ENCODE measurements at regions not wholly inside any gene's neighbourhood (a gene's known extent, or its start where the extent isn't known, plus 50 kb on each side); places are given as distances from the start of the nearest gene placed in this dataset.
"Not testable (repeated sequence)": the region's sequence is repeated elsewhere in the genome, so short reads cannot be mapped to it uniquely, and the experiment has no call there.

- H3K36me3 ChIP-seq (ENCODE audit: control insufficient read depth in 2 of 2, insufficient read depth in 2 of 2, low read length in 1 of 2) = no peaks in the 10 kb centered on the region
- H3K9me3 ChIP-seq (ENCODE audit: control insufficient read depth in 2 of 2, insufficient read depth in 1 of 2, low read length in 1 of 2) = no peaks in the 10 kb centered on the region
- no peak overlapping the region for H3K4me3 ChIP-seq (ENCODE audit: low read length in 2 of 2)
- WGBS = 98% methylated on average over 5 of the region's 5 CpGs
- no peak for DNase-seq (ENCODE audit: low read depth in 6 of 9, low spot score in 9 of 9)
- no peaks in the 10 kb centered on the region for H3K4me1 ChIP-seq (ENCODE audit: control insufficient read depth in 2 of 2, insufficient read depth in 2 of 2, low read length in 2 of 2)
- no peak overlapping the region for H3K27ac ChIP-seq (ENCODE audit: low read depth in 1 of 2, low read length in 1 of 2)
- H3K27me3 ChIP-seq (ENCODE audit: control insufficient read depth in 2 of 2, insufficient read depth in 1 of 2, low read length in 1 of 2) = no peaks in the 10 kb centered on the region
These were observed 351.1 kb downstream of the KCNJ2 start for GRCh38 chr17:70520447-70520846.

- WGBS = 98% methylated on average over 4 of the region's 4 CpGs
- Histone ChIP-seq H3K27ac (ENCODE audit: low read depth in 1 of 2, low read length in 1 of 2) (no peak overlapping the region), H3K36me3 (ENCODE audit: control insufficient read depth in 2 of 2, insufficient read depth in 2 of 2, low read length in 1 of 2) (no peaks in the 10 kb centered on the region), H3K4me1 (ENCODE audit: control insufficient read depth in 2 of 2, insufficient read depth in 2 of 2, low read length in 2 of 2) (no peaks in the 10 kb centered on the region), H3K27me3 (ENCODE audit: control insufficient read depth in 2 of 2, insufficient read depth in 1 of 2, low read length in 1 of 2) (no peaks in the 10 kb centered on the region), H3K9me3 (ENCODE audit: control insufficient read depth in 2 of 2, insufficient read depth in 1 of 2, low read length in 1 of 2) (no peaks in the 10 kb centered on the region), H3K4me3 (ENCODE audit: low read length in 2 of 2) (no peak overlapping the region)
- no peak for DNase-seq (ENCODE audit: low read depth in 6 of 9, low spot score in 9 of 9)
These were observed 351.6 kb downstream of the KCNJ2 start for GRCh38 chr17:70520956-70521355.

GRCh38 chr17:70521821-70522256, 352.5 kb downstream of the KCNJ2 start:
- H3K27ac ChIP-seq (ENCODE audit: low read depth in 1 of 2, low read length in 1 of 2) = no peak overlapping the region
- WGBS = 21% methylated on average over 3 of the region's 3 CpGs

GRCh38 chr17:70523426-70523825, 354.1 kb downstream of the KCNJ2 start:
- no peaks in the 10 kb centered on the region for H3K27me3 ChIP-seq (ENCODE audit: control insufficient read depth in 2 of 2, insufficient read depth in 1 of 2, low read length in 1 of 2)
- no peaks in the 10 kb centered on the region for H3K9me3 ChIP-seq (ENCODE audit: control insufficient read depth in 2 of 2, insufficient read depth in 1 of 2, low read length in 1 of 2)
- DNase-seq (ENCODE audit: low read depth in 6 of 9, low spot score in 9 of 9) = no peak
- no peak overlapping the region for H3K27ac ChIP-seq (ENCODE audit: low read depth in 1 of 2, low read length in 1 of 2)
- no peaks in the 10 kb centered on the region for H3K36me3 ChIP-seq (ENCODE audit: control insufficient read depth in 2 of 2, insufficient read depth in 2 of 2, low read length in 1 of 2)
- H3K4me1 ChIP-seq (ENCODE audit: control insufficient read depth in 2 of 2, insufficient read depth in 2 of 2, low read length in 2 of 2) = no peaks in the 10 kb centered on the region
- 79% methylated on average over 4 of the region's 4 CpGs for WGBS
- no peak overlapping the region for H3K4me3 ChIP-seq (ENCODE audit: low read length in 2 of 2)

More at GRCh38 chr17:70521821-70522256, 352.5 kb downstream of the KCNJ2 start:
- Histone ChIP-seq H3K9me3 (ENCODE audit: control insufficient read depth in 2 of 2, insufficient read depth in 1 of 2, low read length in 1 of 2) (no peaks in the 10 kb centered on the region), H3K4me1 (ENCODE audit: control insufficient read depth in 2 of 2, insufficient read depth in 2 of 2, low read length in 2 of 2) (no peaks in the 10 kb centered on the region), H3K27me3 (ENCODE audit: control insufficient read depth in 2 of 2, insufficient read depth in 1 of 2, low read length in 1 of 2) (no peaks in the 10 kb centered on the region), H3K4me3 (ENCODE audit: low read length in 2 of 2) (no peak overlapping the region), H3K36me3 (ENCODE audit: control insufficient read depth in 2 of 2, insufficient read depth in 2 of 2, low read length in 1 of 2) (no peaks in the 10 kb centered on the region)
- DNase-seq (ENCODE audit: low read depth in 6 of 9, low spot score in 9 of 9) = no peak

- H3K27ac ChIP-seq (ENCODE audit: low read depth in 1 of 2, low read length in 1 of 2); H3K4me1 ChIP-seq (ENCODE audit: control insufficient read depth in 2 of 2, insufficient read depth in 2 of 2, low read length in 2 of 2); H3K4me3 ChIP-seq (ENCODE audit: low read length in 2 of 2); H3K9me3 ChIP-seq (ENCODE audit: control insufficient read depth in 2 of 2, insufficient read depth in 1 of 2, low read length in 1 of 2); H3K27me3 ChIP-seq (ENCODE audit: control insufficient read depth in 2 of 2, insufficient read depth in 1 of 2, low read length in 1 of 2); DNase-seq (ENCODE audit: low read depth in 6 of 9, low spot score in 9 of 9); H3K36me3 ChIP-seq (ENCODE audit: control insufficient read depth in 2 of 2, insufficient read depth in 2 of 2, low read length in 1 of 2): not testable (repeated sequence)
- WGBS = 97% methylated on average over 7 of the region's 7 CpGs
These were observed 355.7 kb downstream of the KCNJ2 start for GRCh38 chr17:70525035-70525434.

GRCh38 chr17:70525961-70526360, 356.6 kb downstream of the KCNJ2 start:
- WGBS = 95% methylated on average over 5 of the region's 5 CpGs
- H3K27me3 ChIP-seq (ENCODE audit: control insufficient read depth in 2 of 2, insufficient read depth in 1 of 2, low read length in 1 of 2) = no peaks in the 10 kb centered on the region
- H3K4me3 ChIP-seq (ENCODE audit: low read length in 2 of 2) = no peak overlapping the region
- H3K9me3 ChIP-seq (ENCODE audit: control insufficient read depth in 2 of 2, insufficient read depth in 1 of 2, low read length in 1 of 2) = no peaks in the 10 kb centered on the region
- no peak overlapping the region for H3K27ac ChIP-seq (ENCODE audit: low read depth in 1 of 2, low read length in 1 of 2)
- no peaks in the 10 kb centered on the region for H3K36me3 ChIP-seq (ENCODE audit: control insufficient read depth in 2 of 2, insufficient read depth in 2 of 2, low read length in 1 of 2)
- H3K4me1 ChIP-seq (ENCODE audit: control insufficient read depth in 2 of 2, insufficient read depth in 2 of 2, low read length in 2 of 2) = no peaks in the 10 kb centered on the region
- DNase-seq (ENCODE audit: low read depth in 6 of 9, low spot score in 9 of 9) = no peak

GRCh38 chr17:70527364-70527888, 358.1 kb downstream of the KCNJ2 start:
- WGBS = 24% methylated on average over 3 of the region's 3 CpGs
- DNase-seq (ENCODE audit: low read depth in 6 of 9, low spot score in 9 of 9) = no peak
- no peak overlapping the region for H3K4me3 ChIP-seq (ENCODE audit: low read length in 2 of 2)
- H3K4me1 ChIP-seq (ENCODE audit: control insufficient read depth in 2 of 2, insufficient read depth in 2 of 2, low read length in 2 of 2) = no peaks in the 10 kb centered on the region
- H3K27ac ChIP-seq (ENCODE audit: low read depth in 1 of 2, low read length in 1 of 2) = no peak overlapping the region
- H3K27me3 ChIP-seq (ENCODE audit: control insufficient read depth in 2 of 2, insufficient read depth in 1 of 2, low read length in 1 of 2) = no peaks in the 10 kb centered on the region
- H3K9me3 ChIP-seq (ENCODE audit: control insufficient read depth in 2 of 2, insufficient read depth in 1 of 2, low read length in 1 of 2) = no peaks in the 10 kb centered on the region
- no peaks in the 10 kb centered on the region for H3K36me3 ChIP-seq (ENCODE audit: control insufficient read depth in 2 of 2, insufficient read depth in 2 of 2, low read length in 1 of 2)

GRCh38 chr17:70533427-70533826, 364.1 kb downstream of the KCNJ2 start:
- H3K27me3 ChIP-seq (ENCODE audit: control insufficient read depth in 2 of 2, insufficient read depth in 1 of 2, low read length in 1 of 2) = no peaks in the 10 kb centered on the region
- 97% methylated on average over 2 of the region's 2 CpGs for WGBS
- no peak overlapping the region for H3K27ac ChIP-seq (ENCODE audit: low read depth in 1 of 2, low read length in 1 of 2)
- H3K36me3 ChIP-seq (ENCODE audit: control insufficient read depth in 2 of 2, insufficient read depth in 2 of 2, low read length in 1 of 2) = no peaks in the 10 kb centered on the region
- no peaks in the 10 kb centered on the region for H3K4me1 ChIP-seq (ENCODE audit: control insufficient read depth in 2 of 2, insufficient read depth in 2 of 2, low read length in 2 of 2)
- no peaks in the 10 kb centered on the region for H3K9me3 ChIP-seq (ENCODE audit: control insufficient read depth in 2 of 2, insufficient read depth in 1 of 2, low read length in 1 of 2)
- H3K4me3 ChIP-seq (ENCODE audit: low read length in 2 of 2) = no peak overlapping the region
- no peak for DNase-seq (ENCODE audit: low read depth in 6 of 9, low spot score in 9 of 9)

- H3K27me3 ChIP-seq (ENCODE audit: control insufficient read depth in 2 of 2, insufficient read depth in 1 of 2, low read length in 1 of 2) = no peaks in the 10 kb centered on the region
- whole genome bisulfite sequencing = 96% methylated on average over 1 of the region's 1 CpG
- H3K27ac ChIP-seq (ENCODE audit: low read depth in 1 of 2, low read length in 1 of 2) = no peak overlapping the region
- no peak overlapping the region for H3K4me3 ChIP-seq (ENCODE audit: low read length in 2 of 2)
- H3K36me3 ChIP-seq (ENCODE audit: control insufficient read depth in 2 of 2, insufficient read depth in 2 of 2, low read length in 1 of 2) = no peaks in the 10 kb centered on the region
- H3K9me3 ChIP-seq (ENCODE audit: control insufficient read depth in 2 of 2, insufficient read depth in 1 of 2, low read length in 1 of 2) = no peaks in the 10 kb centered on the region
- no peaks in the 10 kb centered on the region for H3K4me1 ChIP-seq (ENCODE audit: control insufficient read depth in 2 of 2, insufficient read depth in 2 of 2, low read length in 2 of 2)
- DNase-seq (ENCODE audit: low read depth in 6 of 9, low spot score in 9 of 9) = no peak
These were observed 366.7 kb downstream of the KCNJ2 start for GRCh38 chr17:70535986-70536385.
